GM18909 (cell line): ENCODE measurements at regions not wholly inside any gene's neighbourhood (a gene's known extent, or its start where the extent isn't known, plus 50 kb on each side); places are given as distances from the start of the nearest gene placed in this dataset.
"Not testable (repeated sequence)": the region's sequence is repeated elsewhere in the genome, so short reads cannot be mapped to it uniquely, and the experiment has no call there.

Experiments
- ATAC-seq: cut with Tn5 transposase; IDR thresholded peaks from one replicate; pipeline ENCODE4 v1.9.1; 2021; ENCODE audit warnings: mild to moderate bottlenecking; ENCODE audit not compliant: unreplicated experiment, poor library complexity

DNA sequence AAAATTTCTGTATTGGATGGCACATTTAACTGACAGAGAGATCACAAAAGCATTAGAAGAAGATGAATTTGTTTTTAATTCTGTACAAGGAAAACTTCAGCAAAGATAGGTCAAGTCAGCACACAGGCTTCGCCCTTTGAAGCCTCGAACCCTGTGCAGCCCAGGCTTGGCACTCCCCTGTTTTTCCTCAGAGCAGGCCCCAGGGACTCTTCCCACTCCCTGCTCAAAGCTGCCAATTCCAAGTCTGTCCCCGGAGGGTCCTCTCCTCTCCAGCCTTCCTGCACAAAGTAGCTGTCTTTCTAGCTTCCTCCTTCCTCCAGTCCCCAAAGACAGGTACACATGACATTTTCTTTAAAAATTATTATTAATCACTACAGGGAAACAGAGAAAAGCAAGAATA is 466.3 kb downstream of the PPARGC1A start:
- no peak for ATAC-seq

DNA sequence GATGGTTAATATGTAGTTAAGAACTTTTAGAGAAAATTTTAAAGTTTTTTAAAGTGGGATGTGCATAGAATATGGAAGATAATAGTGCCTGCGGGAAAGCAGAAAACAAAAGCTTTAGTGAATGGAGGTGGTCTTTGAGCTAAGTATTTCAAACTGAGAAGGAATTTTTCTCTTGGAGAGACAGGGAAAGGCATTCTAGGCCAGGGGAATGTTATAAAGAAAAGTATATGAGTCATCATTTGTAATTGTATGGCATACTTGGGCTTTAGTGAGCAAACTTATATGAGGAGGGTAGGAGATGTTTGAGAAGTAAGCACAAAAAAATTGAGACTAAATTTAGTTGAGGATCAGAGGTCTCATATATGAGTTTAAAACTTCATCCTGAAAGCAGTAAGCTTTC is 467.0 kb downstream of the PPARGC1A start:
- ATAC-seq = no peak

DNA sequence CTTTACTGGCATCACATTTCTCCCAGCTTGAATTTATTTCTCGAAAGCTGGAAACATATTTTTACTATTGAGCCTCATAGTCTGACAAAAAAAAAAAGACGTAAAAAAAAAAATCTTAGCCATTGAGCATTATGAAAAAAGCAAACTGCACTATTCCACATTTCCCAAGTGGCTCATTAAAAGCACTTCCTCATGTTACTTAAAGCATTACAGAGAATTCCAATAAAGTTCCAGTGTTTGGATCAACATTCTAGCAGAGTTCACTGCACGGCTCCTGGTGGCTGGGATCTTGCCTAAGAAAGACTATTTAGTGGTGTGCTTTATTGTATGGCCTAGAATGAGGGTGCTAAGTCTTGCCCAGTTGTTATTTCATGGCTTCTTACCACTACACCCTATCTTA is 476.2 kb downstream of the PPARGC1A start:
- no peak for ATAC-seq

DNA sequence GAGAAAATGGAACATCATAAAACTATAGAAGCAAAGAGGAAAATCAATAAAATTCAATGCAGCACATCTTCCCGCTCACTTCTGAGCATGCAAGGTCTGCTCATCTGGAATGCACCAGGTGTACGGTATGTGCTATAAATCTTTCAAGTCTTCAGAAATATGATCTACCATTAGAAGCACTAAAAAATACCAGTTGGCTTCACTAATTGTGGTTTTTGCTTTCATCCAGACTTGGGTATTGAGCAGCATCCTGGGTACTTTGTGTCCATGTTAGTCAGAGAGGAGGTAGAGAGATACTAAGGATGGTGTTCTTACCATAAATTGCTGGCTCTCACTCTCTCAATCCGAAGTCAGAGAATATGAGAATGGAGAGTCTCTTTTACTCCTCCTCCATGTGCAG is 477.1 kb downstream of the PPARGC1A start:
- ATAC-seq = no peak

DNA sequence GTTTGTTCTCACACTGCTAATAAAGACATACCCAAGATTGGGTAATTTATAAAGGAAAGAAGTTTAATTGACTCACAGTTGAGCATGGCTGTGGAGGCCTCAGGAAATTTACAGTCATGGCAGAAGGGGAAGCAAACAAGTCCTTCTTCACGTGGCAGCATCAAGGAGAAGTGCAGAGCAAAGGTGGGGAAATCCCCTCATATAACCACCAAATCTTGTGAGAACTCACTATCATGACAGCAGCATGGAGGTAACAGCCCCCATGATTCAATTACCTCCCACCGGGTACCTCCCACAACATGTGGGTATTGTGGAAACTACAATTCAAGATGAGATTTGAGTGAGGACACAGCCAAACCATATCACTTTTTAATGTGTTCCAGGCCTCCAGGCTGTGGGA is 480.9 kb downstream of the PPARGC1A start:
- ATAC-seq = not testable (repeated sequence)

DNA sequence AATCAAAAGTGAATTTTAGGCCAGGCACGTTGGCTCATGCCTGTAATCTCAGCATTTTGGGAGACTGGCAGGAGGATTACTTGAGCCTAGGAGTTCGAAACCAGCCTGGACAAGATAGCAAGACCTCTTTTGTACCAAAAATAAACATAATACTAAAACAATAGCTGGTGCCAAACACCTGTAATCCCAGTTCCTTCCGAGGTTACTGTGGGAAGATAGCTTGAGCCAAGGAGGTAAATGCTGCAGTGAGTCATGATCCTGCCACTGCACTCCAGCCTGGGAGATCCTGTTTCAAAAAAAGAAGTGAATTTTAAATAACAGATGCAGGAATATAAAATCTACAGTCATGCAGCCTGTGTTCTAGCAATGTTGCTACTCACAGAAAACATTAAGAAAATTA is 488.3 kb downstream of the PPARGC1A start:
- ATAC-seq = no peak

DNA sequence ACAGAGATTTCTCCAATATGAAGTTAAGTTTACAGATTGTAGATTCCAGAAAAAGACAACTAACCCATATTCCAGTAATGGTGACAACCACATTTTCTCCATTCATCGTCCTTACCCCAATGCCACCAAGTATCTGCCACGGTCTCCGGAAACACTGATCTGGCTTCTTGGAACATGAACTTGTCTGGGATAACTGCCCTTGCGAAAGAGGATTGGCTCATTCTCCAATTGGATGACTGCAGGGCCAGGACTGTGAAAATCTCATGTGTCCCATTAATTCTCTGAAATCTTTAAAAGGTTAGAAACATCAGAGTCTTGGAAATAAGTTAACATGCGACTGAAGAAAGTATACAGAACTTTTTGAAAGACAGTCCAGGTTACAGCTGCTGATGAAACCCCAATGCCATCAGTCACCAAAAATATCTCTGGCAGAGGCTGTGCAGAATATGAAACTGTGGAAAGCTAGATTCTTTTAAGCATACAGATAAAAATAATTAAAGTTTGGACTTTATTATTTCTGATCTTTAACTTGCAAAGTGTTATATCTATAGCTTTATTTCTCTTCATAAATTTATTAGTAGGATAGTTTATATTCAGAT is 496.9 kb downstream of the PPARGC1A start:
- no peak for ATAC-seq

DNA sequence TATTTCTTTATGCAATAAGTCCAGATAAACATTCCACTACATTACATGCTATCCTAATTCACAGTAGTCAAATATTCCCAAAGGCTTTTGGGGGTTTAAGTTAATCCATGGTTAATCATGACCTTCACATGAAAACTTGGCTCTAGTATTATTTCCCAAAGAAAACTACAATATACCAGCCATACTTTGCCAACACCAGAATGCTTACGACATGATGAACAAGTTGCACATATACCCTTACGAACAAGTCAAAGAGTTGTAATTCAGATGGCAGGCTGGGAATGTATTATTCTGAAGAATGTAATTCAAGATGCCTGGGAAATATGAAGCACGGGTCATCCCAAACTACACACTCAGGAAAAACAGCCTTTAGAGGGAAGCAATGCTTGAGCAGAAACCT is 499.6 kb downstream of the PPARGC1A start:
- ATAC-seq = no peak

DNA sequence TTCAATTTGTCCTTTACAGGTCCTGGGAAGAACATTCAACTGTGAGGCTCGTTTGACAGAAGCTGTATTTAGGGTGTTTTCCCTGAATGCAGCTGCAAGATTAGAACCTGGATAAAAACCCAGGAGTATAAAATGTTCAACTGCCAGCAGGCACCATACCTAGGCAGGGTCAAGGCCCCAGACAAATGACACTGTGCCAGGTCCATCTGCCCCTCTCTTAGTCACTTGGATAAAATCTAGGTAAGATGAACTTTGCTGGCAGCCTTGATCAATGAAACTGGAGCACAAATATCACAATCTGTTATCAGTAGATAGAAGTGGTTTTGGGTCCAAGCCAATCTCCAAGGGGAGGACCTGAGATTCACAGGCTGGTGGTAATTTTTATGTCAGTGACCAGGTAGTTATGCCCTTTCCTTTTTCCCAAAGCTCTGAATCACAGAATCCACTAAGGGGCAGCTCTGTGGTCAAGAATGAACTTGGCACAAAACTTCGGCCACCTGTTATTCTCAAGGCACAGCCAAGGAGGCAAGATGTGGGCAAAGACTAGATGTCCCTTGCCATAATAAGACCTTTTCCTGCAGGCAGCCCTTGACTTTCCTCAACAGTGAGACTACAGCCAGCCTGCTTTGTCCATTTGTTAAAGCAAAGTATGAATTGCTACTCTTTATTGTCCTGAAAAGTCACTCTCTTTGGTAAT is 501.0 kb downstream of the PPARGC1A start:
- no peak for ATAC-seq

DNA sequence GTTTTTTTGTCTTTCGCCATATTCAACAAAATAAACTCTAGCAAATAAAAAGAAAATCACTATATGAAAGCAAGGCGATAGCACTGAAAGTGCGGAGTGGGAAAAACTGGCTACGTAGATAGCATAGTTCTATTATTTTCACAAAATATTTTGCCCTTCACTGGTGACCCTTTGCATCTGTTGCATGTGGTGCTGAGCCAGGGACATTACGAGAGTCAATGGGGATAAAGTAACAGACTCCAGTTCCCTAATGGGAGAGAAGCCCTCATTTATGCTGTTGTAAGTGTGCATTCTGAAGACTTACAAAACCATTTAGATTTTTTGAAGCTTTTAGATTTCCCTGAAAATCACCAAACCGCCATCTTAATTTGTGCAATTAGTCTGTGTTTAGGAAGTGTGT is 501.6 kb downstream of the PPARGC1A start:
- ATAC-seq = no peak

DNA sequence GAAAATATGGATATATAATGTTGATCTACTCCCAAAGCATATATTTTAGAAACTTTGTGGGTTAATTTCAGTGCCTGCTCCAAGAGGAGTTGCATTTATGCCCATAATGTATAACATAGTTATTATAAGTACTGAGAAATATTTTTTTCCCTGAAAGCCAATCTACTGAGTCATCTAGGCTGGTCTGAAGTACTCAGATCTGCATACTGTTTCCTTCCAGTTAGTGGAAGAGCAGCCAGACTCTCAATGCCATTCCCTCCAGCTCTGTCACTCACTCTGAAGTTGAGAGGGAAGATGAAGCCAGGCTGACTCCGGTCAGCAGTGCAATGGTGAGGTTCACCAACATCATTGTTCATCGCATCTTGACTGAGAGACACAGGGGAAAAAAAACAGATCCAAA is 505.1 kb downstream of the PPARGC1A start:
- no peak for ATAC-seq

DNA sequence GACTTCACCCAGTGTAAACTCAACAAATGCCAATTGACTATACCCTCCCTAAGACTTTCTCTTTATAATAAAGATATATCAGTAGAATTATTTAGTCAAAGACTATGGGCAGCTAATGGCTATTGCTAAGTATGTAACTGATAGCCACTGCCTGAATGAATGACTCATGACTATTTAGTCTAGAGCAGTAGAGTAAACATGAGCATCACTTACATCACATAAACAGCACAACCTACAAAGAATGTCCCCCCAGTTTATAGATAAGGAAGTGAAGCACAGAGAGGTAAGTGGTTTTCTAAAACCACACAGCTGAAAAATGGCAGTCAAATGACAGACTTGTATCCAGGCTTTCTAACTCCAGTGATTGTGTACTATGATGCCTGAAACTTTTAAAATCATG is 507.0 kb downstream of the PPARGC1A start:
- no peak for ATAC-seq

DNA sequence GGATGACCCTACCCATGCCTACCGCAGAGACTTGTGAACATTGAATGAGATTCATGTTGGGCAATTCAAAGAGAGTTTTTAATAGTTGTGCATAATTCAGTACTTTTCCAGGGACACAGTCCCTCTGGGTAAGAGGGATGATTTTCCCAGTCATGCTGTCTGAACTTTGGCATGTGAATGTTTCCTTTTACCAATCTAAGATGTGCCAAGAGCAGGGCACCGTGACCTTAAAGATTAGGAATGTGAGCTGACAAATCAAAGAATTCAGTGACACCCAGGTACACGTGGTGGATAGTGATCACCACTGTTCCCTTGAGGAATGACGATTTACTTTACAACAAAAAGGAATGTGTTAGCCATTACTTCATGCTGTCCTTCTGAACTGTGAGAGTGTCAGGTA is 515.6 kb downstream of the PPARGC1A start:
- no peak for ATAC-seq

DNA sequence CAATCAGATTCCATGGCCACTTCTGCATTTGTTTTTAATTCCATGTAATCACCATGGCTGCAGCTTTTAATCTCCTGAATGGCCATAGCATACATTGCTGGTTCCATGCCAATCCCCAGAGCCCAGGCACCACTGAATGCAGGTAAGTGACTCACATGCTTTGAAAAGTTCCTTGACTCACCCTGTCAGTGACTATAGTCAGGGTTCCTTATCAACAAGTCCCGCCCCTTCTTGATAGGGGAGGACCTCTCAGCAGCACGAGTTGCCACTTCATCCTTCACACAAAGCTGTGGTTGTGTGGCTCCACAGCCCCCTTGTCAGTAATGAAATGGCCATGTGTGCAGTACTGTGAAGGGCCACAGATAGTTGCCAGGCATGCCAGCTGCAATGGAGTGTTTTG is 516.6 kb downstream of the PPARGC1A start:
- ATAC-seq = no peak

DNA sequence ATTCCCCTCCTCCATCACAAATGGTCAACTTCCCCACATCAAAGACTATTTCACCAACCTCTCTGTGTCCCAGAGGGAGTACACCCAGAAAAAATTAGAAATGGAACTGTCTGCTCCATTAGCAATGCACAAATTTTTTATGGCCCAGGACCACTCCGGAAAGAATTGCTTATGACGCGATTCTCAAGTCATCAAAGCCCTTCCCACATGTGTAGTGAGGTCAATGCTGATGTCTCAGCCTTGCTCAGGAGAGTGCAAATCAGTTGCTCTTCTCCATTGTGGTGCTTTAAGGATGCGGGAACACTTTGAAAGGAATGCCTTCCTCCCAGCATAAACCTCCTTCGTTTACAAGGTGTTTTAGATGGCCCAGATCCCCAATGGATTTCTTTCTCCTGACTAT is 518.3 kb downstream of the PPARGC1A start:
- no peak for ATAC-seq

DNA sequence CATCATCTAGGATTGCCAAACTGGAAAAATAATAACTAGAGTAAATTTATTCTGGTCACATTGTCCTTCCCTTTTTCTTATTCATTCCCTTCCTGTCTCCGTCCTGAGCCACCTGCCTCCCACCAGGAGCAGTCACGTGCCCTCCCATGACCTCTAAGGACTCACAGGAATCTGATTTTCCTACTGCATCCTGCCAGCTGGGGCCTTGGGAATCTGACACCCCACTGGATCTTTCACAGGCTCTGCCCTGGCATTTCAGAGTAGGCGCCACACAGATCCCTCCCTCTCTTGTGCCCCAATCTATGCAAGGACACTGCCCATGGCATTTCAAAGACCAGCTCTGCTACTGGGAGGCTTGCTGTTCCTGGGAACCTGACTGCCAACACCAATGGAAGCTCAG is 520.5 kb downstream of the PPARGC1A start:
- no peak for ATAC-seq

DNA sequence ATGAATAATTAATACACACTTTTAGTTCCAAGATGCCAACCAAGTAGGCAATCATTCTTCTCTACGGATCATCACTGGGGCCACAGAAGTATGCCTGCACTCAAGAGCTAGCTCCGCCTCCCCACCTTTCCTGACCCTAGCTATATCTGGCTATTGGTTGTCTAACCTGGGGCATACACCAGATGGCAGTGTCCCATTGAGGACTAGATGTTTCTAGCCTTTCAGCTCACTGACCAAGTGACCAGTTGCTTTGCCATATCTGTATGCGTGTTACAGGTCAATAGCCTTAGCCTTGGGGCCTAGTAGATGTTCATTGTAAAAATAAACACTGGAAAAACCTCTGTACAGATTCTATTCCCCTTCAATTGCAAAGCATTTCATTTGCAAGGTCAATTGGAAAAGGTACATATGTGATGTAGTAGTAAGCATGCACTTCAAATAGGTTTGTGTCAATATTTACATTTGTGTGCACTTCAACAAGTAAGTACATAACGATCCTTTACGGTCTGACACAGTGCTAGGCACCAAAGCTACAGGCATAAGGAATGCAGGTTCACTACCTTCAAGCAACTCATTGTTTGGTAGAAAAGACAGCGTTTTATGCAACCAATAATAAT is 521.7 kb downstream of the PPARGC1A start:
- ATAC-seq = no peak

DNA sequence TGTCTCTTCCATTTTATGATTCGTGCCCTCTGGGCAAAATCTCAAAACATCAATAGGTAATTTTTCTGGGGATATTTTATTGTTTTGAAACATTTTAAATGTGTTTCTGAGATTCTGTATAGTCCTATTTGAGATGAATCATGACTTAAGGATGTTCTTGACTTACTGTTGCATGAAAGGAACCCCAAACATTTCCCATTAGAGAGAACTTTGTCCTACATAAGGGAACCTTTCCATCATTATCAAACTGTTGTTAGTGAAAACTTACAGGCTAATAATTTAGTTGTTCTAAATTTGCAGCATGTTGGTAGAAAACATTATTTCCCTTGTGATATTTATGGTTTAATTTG is 523.3 kb downstream of the PPARGC1A start:
- no peak for ATAC-seq

DNA sequence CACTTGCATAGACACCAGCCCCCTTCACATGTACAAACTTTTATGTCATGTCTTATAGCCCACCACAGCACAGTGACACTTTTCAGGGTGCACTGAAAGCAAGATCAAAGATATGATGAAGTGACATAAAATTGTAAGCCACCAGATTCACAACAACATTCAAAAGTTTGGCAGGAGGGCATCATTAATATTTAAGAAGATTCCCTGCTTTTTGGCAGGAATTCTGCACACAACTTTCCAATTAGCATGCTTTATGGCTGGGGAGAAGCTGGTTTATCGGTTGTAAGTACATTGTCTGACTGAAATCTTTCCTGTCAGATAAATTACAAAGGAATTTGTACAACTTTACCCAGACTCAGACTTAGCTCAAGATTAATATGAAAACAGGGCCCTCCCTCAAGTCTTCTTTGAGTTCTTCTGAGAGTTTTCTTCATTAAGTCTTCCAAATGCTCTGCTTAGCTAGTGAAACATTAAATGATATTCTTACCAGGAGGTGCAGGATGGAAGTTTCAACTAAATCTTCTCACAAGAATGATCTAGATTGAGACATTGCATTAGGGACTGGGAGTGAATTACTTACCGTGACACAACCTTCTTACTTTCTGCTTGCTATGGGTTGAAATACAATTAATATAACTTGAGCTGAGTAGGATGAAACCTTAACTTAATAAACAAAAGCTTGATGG is 523.8 kb downstream of the PPARGC1A start:
- ATAC-seq = no peak

DNA sequence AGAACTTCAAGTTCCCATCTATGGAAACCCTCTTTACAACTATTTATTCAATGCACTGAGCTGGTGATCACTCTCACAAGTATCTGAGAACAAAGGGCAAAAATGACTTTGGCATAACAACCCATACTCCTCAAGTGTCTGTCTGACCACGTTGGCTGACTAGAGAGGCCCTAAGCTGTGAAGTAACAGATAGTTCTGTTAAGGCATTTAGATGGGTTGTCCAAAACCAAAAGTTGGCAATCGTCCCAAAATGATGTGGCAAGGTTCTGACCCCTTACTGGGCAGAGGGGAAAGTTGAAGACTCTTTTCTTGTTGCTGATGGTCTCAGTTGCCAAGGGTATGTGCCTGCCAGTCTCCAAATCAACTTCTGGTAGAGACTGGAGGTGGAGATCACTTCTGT is 524.8 kb downstream of the PPARGC1A start:
- no peak for ATAC-seq

DNA sequence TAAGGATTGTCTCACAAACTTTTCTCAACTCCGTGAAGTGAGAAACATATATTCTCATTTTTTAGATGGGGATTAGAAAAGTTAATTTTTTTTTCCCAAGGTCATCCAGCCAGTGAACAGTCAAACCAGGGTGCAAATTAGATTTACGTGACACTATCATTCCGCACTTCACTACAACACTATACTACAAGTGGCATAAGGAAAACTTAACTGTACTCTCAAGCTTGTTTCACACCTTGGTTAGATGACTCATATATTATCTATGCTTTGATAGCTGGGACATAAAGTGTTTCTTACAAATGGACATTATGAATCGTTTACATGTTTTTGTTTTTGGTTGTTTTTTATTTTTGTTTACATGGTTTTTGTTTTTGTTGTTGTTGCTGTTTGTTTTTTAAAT is 525.7 kb downstream of the PPARGC1A start:
- no peak for ATAC-seq

DNA sequence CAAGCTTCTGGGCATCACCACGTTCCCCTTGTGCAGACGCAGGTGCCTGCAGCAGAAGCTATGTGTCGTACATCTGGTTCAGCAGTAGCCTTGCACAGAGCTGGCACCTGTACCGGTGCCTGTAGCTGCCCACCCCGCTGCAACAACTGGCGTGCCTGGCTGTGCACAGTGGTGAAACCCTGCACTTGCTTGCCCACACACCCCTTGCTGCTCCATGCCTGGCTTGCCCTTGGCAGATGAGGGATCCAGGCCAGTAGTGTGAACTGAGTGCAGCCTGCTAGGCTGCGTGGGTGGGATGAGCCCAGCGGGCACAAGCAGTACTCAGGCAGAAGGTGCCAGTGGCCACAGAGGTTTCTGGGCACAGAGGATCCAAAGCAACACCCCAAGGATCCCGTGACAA is 528.4 kb downstream of the PPARGC1A start:
- ATAC-seq = no peak
